ENCODE measurements at regions not wholly inside any gene's neighbourhood (a gene's known extent, or its start where the extent isn't known, plus 50 kb on each side); places are given as distances from the start of the nearest gene placed in this dataset.

DNA sequence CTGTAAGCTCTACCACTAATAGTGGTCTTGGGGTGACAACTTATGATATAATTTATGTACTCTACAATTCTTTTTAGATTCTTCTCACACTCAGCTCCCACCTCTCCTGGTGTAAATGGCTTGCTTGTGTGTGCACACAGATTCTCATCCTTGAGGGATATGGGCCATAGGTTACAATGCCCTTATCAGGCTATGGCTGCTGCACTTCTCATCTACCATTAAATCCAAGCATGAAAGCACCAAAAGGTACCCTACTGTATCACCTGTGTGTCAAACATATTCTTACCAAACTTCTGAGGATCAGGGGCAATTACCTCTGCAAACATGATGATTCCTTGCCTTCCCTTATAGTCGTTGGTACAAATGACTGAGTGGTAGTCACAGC, 891.9 kb downstream of the SQOR start:
- DNase-seq (ENCODE audit: low read depth, low spot score) = no peak

DNA sequence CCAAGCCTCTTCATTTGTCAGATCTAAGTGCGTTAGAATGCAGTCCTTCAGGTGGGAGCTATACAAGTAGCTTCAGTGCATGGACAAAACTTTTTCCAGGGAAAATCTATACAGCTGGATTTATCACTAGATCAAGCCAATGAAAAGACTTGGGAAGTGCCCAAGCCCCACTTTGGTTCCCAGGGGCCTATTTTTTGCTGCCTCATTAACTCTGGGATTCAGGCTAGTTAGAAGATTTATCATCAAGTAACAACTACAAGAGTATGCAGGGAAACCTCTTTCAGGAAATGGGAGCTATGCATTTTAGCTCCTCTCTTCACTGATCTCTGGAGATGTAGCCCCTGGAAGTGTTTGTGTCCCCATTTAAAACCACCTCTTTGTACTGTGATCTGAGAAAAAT, 908.8 kb downstream of the SQOR start:
- DNase-seq (ENCODE audit: low read depth, low spot score) = no peak

DNA sequence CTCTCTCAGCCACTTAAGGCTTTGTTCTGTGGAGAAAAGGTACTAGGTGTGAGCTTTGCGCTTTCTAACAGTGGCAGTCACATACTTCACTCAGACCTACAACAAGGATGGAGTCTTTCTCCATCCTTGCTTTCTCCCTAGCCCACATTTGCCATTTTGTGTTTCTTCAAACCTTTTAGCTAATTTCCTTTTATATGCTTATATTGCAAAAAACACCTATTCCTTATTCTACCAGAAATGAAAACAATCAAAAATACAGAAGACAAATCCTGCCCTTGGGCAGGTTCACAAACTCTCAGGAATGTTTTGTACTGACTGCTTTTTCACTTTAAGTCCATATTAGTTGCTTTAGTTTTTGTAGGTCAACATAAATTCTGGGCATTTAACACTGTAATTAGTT, 914.2 kb downstream of the SQOR start:
- DNase-seq (ENCODE audit: low read depth, low spot score) = no peak

DNA sequence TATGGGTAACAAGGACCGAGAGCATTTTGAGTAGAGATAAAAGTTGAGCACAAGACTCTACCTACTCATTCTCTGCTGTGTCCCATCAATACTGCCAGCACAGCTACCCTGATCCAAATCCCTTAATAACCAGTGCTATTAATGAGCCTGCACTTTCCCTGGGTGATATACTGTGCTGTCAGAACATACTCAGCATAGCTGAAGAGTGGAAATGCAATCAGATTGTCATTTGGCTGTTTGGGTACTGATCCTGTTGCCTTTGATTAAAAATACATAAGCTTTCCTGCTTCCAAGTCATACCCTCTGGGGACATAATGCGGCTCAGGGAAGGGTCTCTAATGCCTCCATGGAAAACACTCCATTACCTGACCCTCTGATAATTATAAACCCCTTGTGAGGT, 917.5 kb downstream of the SQOR start:
- DNase-seq (ENCODE audit: low read depth, low spot score) = no peak

DNA sequence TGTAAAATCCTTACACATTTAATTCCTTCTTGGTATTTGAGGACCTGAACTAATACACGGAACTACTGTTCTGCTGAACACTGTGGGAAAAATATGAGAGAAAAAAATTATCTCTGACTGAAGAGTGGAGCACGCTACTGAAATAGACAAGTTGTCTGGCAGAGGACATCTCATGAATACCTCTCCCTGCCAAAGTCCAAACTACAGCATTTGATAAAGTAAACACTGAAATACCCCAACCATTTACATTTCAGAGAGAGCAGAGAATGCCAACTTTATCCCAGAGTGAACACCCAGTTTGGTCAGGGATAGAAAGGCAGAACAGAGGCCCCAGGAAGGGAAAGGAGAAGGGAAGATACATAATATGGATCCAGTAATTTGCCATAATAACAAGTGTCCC, 920.7 kb downstream of the SQOR start:
- no peak for DNase-seq (ENCODE audit: low read depth, low spot score)

DNA sequence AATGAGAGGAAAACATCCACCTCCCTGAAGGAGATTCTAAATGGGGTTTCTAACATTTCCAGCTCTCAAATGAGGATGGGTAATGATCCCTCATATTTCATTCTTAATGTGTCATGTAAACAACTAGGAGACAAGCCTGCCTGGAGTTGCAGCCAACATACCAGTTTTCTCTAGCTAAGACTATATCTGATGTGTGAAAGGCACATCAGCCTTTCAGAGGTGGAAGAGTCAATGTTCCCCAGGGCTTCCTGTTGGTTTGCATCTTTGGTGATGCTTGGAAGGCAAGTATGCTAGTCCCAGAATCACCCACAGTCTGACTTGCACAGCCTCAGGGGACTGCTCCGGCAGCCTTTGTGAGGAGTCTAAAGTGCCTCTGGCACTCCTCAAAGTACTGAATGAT, 921.2 kb downstream of the SQOR start:
- DNase-seq (ENCODE audit: low read depth, low spot score) = no peak

DNA sequence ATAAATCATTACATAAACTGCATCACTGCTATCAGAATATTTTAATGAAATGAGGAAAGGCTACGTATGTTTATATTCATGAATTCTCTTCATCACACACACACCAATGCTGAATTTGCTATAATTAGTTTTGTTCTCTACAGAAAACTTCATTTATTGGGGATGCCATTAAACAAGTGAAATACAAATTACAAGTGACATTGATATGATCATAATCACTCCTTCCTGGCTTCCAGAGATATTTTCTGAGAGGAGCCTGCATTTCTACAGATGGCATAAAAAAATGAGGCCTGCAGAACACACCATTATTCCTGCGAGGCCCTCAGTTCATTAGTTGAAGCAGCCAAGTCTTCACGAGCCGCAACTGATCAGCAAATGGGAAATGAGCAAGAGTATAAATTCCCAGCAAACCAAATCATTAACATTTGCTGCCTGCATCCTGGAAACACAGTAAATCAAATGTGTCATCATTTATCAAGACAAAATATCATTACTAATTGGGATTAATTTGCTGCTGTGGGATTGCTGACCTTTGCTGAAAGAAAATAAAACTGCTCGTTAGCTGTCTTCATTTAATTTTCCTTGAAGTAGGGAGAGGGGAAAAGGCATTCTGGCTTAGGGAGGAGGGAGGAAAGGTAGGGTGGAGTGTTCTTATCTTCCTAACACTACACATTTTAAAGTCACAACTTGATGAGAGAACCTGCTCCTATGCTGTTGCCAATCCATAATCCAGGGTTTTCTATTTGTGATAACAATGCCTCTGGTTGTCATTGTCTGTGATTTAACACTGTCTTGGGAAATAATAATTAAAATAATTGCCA, 921.9 kb downstream of the SQOR start:
- DNase-seq (ENCODE audit: low read depth, low spot score) = no peak

DNA sequence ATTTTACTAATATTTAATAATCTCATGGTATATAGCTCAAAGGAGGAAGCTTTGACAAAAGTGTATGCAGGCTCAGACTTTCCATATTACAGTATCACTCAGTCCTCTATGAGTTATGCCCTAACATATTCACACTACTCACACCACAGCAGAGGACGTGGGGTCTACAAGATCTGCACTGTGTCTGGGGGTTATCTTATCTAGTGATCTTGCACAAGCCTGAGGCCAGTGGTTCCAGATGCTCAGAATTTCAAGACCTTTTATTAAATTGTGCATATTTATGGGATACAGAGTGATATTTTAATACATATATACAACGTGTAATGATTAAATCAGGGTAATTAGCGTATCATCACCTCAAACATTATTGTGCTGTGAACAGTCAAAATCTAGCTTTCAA, 933.1 kb downstream of the SQOR start:
- no peak for DNase-seq (ENCODE audit: low read depth, low spot score)

DNA sequence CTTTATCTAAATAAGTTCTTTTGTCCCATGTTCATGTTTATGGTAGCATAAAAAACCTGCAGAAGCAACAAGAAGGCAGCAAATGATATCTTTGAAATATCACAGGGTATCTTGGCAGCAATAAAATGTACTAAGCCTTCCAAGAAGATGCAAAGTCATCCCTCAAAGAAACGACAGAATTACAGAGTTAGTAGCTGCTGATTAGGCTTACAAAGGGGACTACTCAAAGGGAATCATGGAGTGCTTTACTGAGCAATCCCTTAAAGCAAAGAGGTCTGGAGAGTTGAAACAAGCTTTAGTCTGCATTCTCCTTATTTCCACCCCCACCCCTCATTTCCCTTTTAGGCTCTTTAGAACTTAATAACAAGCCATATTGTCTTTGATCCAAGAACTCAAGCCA, 935.0 kb downstream of the SQOR start:
- DNase-seq (ENCODE audit: low read depth, low spot score) = no peak

DNA sequence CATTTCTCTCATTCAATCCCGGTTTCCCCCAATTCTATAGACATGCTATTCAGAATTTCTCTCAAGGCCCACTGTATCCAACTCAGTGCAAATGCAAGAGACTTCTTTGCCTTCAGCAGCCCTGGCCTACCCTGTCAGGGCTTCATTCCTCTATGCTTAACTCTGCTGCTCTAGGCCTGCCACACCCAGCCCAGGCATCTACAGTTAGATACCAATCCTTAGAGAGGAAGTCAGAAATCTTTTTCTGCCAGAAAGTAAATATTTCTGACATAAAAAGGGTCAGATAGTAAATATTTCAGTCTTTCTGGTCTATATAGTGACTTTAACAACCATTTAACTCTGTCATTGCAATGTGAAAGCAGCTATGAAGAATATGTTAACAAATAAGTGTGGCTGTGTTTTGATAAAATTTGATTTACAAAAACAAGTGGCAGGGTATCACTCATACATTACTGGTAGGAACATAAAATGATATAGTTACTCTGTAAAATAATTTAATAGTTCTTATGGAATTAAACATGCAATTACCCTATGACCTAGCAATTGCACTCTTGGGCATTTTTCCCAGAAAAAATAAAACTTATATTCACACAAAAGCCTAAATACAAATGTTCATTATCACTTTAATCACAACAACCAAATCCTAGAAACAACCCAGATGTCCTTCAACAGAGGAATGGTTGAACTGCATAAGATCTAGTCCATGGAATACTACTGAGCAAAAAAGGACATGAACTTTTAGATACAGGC, 942.0 kb downstream of the SQOR start:
- no peak for DNase-seq (ENCODE audit: low read depth, low spot score)

DNA sequence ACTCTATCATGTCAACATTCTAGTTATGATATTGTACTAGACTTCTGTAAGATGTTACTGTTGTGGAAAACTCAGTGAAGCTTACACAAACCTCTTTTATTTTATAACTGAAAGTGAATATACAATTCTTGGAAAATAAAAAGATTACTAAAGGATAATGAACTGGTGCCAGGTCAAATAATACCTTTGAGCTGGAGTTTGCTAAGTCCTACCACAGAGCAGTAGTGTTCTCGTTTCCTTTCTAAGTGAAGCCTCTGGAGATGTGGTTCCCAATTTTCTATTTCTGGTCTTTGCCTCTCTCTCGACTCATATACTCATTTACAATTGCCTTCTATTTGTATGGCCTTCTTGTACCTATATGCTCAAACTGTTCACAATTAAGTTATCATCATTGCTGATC, 942.9 kb downstream of the SQOR start:
- no peak for DNase-seq (ENCODE audit: low read depth, low spot score)

DNA sequence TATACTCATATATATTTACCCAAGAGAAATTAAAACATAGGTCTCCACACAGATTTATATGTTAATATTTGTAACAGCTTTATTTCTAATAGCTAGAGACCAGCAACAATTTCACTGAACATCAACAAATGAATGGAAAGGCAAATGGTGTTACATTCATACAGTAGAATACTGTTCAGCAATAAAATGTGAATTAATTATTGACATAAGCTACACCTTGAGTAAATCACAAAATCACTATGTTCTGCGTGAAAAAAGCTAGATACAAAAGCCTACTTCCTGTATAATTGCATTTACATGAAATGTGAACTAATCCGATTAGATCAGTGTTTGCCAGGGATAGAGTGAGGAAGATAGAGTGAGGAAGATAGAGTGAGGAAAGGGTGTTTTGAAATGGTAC, 945.7 kb downstream of the SQOR start:
- DNase-seq (ENCODE audit: low read depth, low spot score) = no peak

DNA sequence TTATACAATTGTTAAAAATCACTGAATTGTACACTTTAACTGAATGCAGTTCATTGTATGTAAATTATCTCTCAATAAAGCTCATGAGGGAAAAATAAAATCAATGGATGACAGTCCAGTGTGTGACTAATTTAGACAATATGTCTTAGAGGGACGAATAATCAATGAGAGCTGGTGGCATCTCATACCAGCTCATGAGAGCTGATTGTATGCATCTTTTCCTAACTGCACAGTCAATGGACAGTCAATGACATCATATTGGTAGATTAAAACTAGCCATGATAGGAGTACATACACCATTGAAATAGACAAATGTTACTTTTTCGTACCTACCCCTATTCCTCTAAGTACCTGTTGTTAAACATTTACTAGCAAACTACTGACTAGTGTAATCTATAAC, 946.1 kb downstream of the SQOR start:
- DNase-seq (ENCODE audit: low read depth, low spot score) = no peak

DNA sequence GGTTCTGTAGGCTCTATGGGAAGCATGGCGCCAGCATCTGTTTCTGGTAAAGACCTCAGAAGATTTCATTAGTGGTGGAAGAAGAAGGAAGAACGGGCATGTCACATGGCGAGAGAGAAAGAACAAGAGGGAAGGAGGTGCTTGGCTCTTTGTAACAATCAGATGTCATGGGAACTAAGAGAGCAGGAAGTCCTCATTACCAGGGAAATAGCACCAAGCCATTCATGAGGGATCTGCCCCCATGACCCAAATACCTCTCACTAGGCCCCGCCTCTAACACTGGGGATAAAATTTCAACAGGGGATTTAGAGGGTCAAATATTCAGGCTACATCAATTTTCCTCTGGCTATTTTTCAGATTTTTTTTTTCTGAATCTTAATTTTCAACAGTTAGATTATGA, 954.3 kb downstream of the SQOR start:
- DNase-seq (ENCODE audit: low read depth, low spot score) = no peak

DNA sequence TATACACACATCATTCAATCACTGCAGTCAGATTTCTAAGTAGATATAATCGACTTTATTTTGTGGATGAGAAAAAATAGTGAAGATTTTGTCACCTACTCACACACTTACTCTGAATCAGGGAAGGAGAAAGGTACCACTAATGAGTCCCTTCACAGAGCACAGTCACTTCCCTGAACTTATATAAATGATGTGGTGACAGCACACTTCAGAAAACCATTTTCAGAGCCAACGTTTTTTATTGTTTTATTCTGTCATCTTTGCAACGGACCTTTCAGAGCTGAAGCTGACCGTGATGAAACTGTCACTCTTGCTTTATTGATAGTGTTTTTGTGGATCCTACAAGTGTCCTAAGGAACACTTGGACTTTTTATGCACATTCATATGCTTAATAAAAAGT, 956.6 kb downstream of the SQOR start:
- no peak for DNase-seq (ENCODE audit: low read depth, low spot score)

DNA sequence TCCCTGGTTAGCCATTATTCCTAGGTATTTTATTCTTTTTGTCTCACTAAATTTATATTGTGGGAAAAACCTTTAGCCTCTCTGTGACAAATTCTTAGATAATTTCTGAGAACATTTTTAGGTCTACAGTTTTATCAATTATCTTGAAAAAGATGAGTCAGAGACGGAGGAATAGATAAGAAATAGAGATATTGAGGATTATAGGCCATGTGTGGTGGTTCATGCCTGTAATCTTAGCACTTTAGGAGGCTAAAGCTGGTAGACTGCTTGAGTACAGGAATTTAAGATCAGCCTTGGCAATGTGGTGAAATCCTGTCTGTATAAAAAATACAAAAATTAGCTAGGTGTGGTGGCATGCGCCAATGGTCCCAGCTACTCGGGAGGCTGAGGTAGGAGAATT, 960.2 kb downstream of the SQOR start:
- no peak for DNase-seq (ENCODE audit: low read depth, low spot score)

DNA sequence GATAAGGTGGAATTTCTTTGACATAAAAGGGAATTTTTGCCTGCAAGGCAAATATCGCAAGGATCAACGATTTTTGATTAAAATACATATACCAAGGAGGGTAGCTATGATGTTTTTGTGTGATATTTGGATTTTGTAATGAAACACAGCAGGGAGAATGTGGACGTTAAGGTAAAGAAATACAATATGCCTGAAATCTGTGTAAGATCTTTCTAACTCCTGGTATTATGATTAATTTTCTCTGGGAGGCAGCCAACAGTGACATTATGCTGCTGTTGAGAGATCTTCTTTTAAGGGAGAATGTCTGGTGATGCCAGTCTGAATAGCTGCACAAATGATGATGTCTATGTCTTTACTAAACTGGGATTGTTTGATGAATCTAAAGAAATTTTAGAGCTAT, 972.2 kb downstream of the SQOR start:
- no peak for DNase-seq (ENCODE audit: low read depth, low spot score)

DNA sequence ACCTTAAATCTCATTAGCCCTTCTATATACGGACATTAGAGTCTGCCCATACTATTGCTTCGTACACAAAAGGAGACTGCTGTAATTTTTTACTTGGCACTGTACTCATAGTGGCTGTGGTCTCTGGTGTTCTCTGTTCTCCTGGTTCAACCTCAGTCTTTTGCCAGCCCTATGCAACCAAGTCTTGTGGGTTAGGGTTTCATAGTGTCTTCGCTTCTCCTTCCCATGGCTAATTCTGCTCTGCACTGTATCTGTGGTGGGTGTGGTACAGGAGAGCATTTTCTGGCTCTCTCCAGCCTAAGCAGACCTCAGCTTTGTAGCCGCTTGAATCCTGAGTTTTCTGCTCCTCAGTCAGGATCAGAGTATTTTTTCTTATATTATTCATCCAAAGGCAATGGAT, 981.2 kb downstream of the SQOR start:
- no peak for DNase-seq (ENCODE audit: low read depth, low spot score)

DNA sequence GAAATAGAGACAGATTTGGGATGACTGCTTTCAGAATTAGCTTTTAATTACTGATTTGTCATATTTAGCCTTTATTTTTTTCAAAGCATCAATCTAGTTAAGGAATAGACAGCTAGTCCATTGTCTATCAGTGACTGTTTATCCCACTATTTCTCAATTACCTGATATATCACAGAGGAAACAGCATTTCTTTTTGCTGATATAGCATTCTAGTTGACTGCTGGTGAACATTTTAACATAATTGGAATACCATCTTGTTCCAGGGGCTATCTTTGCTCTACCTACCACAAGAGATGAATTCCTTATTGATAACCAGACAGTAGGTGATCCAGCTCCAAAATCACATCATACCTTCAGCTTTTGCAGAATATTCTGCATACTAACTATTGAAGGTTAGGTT, 982.7 kb downstream of the SQOR start:
- no peak for DNase-seq (ENCODE audit: low read depth, low spot score)

DNA sequence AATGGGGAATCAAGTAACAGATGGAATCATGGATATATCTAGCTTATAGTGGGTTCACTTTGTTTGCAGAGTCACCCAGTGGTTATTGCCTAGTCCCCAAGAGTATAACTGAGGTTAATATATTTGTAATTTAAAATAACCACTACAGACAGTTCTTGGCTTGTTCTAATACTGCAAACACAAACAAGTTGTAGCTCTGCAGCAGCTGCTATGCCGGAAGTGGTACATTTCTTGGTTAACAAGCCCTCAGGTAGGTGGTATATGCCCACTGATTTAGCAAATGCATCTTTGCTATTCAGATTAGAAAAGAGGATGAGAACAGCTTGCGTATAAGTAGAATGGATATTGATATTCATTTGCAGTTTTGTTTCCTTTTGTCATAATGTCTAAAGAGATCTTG, 984.2 kb downstream of the SQOR start:
- DNase-seq (ENCODE audit: low read depth, low spot score) = no peak

DNA sequence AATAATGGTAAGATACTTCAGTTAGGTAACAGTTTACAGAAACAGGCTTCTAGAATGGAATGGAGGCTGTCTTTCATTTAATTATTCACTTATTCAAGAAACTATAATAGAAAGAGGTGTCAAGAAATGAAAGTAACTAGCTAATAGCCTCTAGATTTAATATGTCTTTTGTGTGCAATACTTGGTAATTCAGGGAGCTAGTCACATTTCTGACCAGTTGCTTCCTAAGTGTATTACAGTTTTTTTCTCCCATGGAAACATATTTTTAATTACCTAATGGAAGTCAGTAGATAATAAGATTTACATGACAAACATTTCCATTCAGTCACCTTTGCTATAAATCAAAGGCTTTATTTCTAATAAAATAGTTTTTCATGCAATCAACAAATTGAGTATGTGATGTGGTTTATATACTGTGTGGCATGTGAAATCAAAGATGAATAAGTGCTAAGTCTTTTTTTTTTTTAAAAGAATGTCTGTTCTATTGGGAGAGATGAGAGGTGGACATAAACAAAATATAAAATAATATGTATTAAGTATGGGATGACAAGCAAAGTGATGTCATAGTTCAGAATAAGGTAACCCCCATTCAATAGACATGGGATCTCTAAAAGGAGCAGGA, 985.7 kb downstream of the SQOR start:
- no peak for DNase-seq (ENCODE audit: low read depth, low spot score)

DNA sequence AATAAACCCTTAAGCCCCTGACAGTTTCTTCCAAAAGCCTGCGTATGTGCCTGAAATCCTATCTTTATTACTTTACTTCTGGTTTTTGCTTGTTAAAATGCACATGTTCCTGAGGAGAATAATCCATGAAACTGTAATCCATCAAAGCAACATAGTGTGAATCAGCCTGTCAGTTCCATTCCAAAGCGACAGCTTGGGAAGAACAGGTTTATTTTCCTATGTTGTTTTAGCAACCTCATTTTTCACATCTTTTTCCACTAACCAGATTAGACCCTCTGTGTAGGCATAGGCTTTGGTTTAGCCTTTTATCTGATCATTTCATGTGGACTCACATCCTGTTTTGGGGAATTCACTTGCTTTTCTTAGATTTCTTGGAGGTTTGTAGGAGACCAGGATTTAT, 988.0 kb downstream of the SQOR start:
- DNase-seq (ENCODE audit: low read depth, low spot score) = no peak

DNA sequence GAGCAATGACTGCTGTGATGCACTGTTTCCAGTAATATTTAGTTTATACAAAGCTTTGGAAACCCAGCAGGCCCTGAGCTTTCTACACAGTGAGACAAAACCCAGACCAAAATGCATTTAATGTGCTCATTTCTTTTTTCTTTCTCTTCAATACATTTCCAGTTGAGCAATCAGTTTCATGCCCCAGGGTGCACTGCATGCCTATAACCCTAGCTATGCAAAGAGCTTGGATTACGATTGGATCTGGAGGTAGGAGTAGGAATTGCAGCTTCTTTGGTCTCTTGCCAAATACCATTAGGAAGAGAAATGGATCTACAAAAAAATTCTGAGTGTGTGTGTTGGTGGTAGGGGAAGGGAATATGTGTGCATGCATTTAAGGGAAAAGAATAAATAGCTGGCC, 1001.4 kb downstream of the SQOR start:
- DNase-seq (ENCODE audit: low read depth, low spot score) = no peak

Data from ELF-1 (cell line).